NT2/D1 (cell line): ENCODE measurements at regions not wholly inside any gene's neighbourhood (a gene's known extent, or its start where the extent isn't known, plus 50 kb on each side); places are given as distances from the start of the nearest gene placed in this dataset.
"Not testable (repeated sequence)": the region's sequence is repeated elsewhere in the genome, so short reads cannot be mapped to it uniquely, and the experiment has no call there.

Experiments used
- YY1 ChIP-seq: IDR thresholded peaks from 2 replicates; pipeline ENCODE4 v1.6.1; 2011; ENCODE audit not compliant: insufficient read length, insufficient read depth
- ZNF274 ChIP-seq: IDR thresholded peaks from 2 replicates; pipeline ENCODE4 v1.6.1; 2011; ENCODE audit warnings: mild to moderate bottlenecking, low read depth, low read length

GRCh38 chr4:69013933-69014332 is 62.3 kb upstream of the UGT2A3 start:
- not testable (repeated sequence) for TF ChIP-seq ZNF274, YY1
